MM.1S (cell line): ENCODE measurements at regions not wholly inside any gene's neighbourhood (a gene's known extent, or its start where the extent isn't known, plus 50 kb on each side); places are given as distances from the start of the nearest gene placed in this dataset.

Experiments
- DNase-seq: peaks from one replicate; pipeline ENCODE4 v3.0.0-alpha.2; 2015
- H2AFZ ChIP-seq: fragments of 300-600 bp; sonication (generic); 2 replicates; pipeline ENCODE4 v1.6.0; 2016; ENCODE audit warnings: antibody characterized with exemption, low read length
- H3F3A ChIP-seq: fragments of 300-600 bp; sonication (generic); 2 replicates; pipeline ENCODE4 v1.6.1; 2016; ENCODE audit warnings: mild to moderate bottlenecking, antibody characterized with exemption, low read length, moderate library complexity, mixed read lengths; ENCODE audit not compliant: insufficient read depth
- H3K27ac ChIP-seq: fragments of 300-600 bp; sonication (generic); 2 replicates; pipeline ENCODE4 v1.5.1; 2016; ENCODE audit warnings: mild to moderate bottlenecking, low read length
- H3K27me3 ChIP-seq: fragments of 300-600 bp; sonication (generic); replicated peaks from 2 replicates; pipeline ENCODE4 v1.6.0; 2016; ENCODE audit warnings: low read length; ENCODE audit not compliant: insufficient read depth
- H3K36me3 ChIP-seq: fragments of 300-600 bp; sonication (generic); replicated peaks from 2 replicates; pipeline ENCODE4 v1.6.1; 2016; ENCODE audit warnings: mild to moderate bottlenecking, low read length, mixed read lengths; ENCODE audit not compliant: insufficient read depth
- H3K4me1 ChIP-seq: fragments of 300-600 bp; sonication (generic); 2 replicates; pipeline ENCODE4 v1.6.1; 2016; ENCODE audit warnings: low read length, mixed read lengths
- H3K4me2 ChIP-seq: fragments of 300-600 bp; sonication (generic); 2 replicates; pipeline ENCODE4 v1.6.0; 2016; ENCODE audit warnings: low read depth, low read length
- H3K4me3 ChIP-seq: fragments of 300-600 bp; sonication (generic); 2 replicates; pipeline ENCODE4 v1.5.1; 2016; ENCODE audit warnings: low read length, mixed read lengths
- H3K79me2 ChIP-seq: fragments of 300-600 bp; sonication (generic); 2 replicates; pipeline ENCODE4 v1.6.1; 2016; ENCODE audit warnings: mixed run types, low read length, mixed read lengths
- H3K9ac ChIP-seq: fragments of 300-600 bp; sonication (generic); 2 replicates; pipeline ENCODE4 v1.6.1; 2016; ENCODE audit warnings: low read length, mixed read lengths
- H3K9me2 ChIP-seq: fragments of 300-600 bp; sonication (generic); replicated peaks from 2 replicates; pipeline ENCODE4 v1.6.1; 2016; ENCODE audit warnings: mild to moderate bottlenecking, low read length, mixed read lengths; ENCODE audit not compliant: insufficient read depth
- H3K9me3 ChIP-seq: fragments of 300-600 bp; sonication (generic); replicated peaks from 2 replicates; pipeline ENCODE4 v1.6.1; 2016; ENCODE audit warnings: mild to moderate bottlenecking, low read length, mixed read lengths; ENCODE audit not compliant: insufficient read depth
- H4K20me1 ChIP-seq: fragments of 300-600 bp; sonication (generic); 2 replicates; pipeline ENCODE4 v1.6.1; 2016; ENCODE audit warnings: mild to moderate bottlenecking, low read length, moderate library complexity, mixed read lengths; ENCODE audit not compliant: insufficient read depth
- EZH2 ChIP-seq: fragments of 300-600 bp; sonication (generic); optimal IDR thresholded peaks from 2 replicates; pipeline ENCODE3; 2017; ENCODE audit warnings: low read depth, mild to moderate bottlenecking, antibody characterized with exemption, low read length, mixed read lengths
- EZH2phosphoT487 ChIP-seq: fragments of 300-600 bp; sonication (generic); IDR thresholded peaks from 2 replicates; pipeline ENCODE4 v1.6.1; 2018; ENCODE audit warnings: antibody characterized with exemption, low read length
- TF ChIP-seq, protein P1 (sequence below): fragments of 300-600 bp; sonication (generic); IDR thresholded peaks from 2 replicates; pipeline ENCODE4 v1.5.1; 2016; ENCODE audit warnings: antibody characterized with exemption, low read length, mixed read lengths

DNA sequence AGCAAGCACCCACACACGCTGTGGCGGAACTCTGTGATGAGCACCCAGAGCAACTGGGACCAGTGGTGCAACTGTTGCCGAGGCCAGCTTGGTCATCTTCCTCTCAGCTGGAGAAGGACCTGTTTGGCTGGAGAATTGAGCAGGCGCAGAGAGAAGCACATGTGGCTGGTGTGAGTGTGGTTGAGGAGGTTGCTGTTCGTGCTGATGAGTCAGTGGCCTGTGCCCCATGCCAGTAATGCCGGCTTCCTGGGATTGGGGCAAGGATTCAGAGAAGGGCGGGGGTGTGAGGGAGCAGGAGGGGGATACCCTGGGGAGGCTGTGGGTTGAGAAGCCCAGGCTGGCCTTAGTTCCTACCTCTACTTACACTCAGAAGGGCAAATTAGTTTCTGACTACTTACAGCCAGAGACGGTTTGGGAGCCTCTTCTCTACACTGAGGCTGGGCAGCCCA, 57.5 kb upstream of the EPS8L3 start:
- no peak overlapping the region for H2AFZ ChIP-seq
- 0 out of 2 replicates have a peak, but pooled peaks cover 1% of the 10 kb centered on the region for H3F3A ChIP-seq
- TF ChIP-seq EZH2 (no peak), EZH2phosphoT487 (no peak)
- TF ChIP-seq, protein P1, sequence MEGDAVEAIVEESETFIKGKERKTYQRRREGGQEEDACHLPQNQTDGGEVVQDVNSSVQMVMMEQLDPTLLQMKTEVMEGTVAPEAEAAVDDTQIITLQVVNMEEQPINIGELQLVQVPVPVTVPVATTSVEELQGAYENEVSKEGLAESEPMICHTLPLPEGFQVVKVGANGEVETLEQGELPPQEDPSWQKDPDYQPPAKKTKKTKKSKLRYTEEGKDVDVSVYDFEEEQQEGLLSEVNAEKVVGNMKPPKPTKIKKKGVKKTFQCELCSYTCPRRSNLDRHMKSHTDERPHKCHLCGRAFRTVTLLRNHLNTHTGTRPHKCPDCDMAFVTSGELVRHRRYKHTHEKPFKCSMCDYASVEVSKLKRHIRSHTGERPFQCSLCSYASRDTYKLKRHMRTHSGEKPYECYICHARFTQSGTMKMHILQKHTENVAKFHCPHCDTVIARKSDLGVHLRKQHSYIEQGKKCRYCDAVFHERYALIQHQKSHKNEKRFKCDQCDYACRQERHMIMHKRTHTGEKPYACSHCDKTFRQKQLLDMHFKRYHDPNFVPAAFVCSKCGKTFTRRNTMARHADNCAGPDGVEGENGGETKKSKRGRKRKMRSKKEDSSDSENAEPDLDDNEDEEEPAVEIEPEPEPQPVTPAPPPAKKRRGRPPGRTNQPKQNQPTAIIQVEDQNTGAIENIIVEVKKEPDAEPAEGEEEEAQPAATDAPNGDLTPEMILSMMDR, result no peak
- no peak for DNase-seq
- no peak overlapping the region for H3K4me3 ChIP-seq
- H3K27ac ChIP-seq, result no peak overlapping the region
- no peak overlapping the region for H3K4me2 ChIP-seq
- no peaks in the 10 kb centered on the region for H3K9me3 ChIP-seq
- H4K20me1 ChIP-seq, result no peaks in the 10 kb centered on the region
- no peaks in the 10 kb centered on the region for H3K36me3 ChIP-seq
- H3K79me2 ChIP-seq, result no peaks in the 10 kb centered on the region
- peaks cover 21% of the 10 kb centered on the region for H3K4me1 ChIP-seq
- H3K9me2 ChIP-seq, result no peaks in the 10 kb centered on the region
- no peaks in the 10 kb centered on the region for H3K27me3 ChIP-seq
- no peak overlapping the region for H3K9ac ChIP-seq

DNA sequence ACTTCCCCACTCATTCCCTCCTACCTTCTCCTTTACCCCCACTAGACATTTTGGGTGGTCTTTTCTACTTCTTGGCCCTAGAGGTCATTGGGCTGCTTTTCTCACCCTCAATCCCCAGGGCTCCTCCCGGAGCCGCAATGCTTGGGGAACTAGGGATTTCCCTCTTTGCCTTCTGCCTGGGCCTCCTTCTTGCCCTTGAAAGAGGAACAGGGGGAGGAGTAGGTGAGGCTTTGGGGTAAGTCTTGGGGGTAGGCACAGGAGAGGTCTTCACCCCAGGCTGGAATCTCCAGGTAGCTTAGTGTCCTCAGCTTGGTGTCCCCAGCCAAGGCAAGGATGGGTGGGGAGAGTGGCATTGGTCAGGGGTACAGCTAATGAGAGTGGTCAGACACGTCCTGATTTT, 56.2 kb upstream of the EPS8L3 start:
- DNase-seq, result no peak
- Histone ChIP-seq H3K36me3 (no peaks in the 10 kb centered on the region), H3K27ac (no peak overlapping the region), H3K9ac (no peak overlapping the region), H3K4me3 (no peak overlapping the region), H3K9me3 (no peaks in the 10 kb centered on the region), H3K4me2 (no peak overlapping the region), H3K79me2 (no peaks in the 10 kb centered on the region), H4K20me1 (no peaks in the 10 kb centered on the region), H3K27me3 (no peaks in the 10 kb centered on the region), H3F3A (peaks cover 11% of the 10 kb centered on the region), H3K9me2 (no peaks in the 10 kb centered on the region), H2AFZ (no peak overlapping the region), H3K4me1 (peaks cover 34% of the 10 kb centered on the region)
- TF ChIP-seq EZH2phosphoT487, result no peak
- TF ChIP-seq EZH2, result no peak
- TF ChIP-seq, protein P1, result no peak

DNA sequence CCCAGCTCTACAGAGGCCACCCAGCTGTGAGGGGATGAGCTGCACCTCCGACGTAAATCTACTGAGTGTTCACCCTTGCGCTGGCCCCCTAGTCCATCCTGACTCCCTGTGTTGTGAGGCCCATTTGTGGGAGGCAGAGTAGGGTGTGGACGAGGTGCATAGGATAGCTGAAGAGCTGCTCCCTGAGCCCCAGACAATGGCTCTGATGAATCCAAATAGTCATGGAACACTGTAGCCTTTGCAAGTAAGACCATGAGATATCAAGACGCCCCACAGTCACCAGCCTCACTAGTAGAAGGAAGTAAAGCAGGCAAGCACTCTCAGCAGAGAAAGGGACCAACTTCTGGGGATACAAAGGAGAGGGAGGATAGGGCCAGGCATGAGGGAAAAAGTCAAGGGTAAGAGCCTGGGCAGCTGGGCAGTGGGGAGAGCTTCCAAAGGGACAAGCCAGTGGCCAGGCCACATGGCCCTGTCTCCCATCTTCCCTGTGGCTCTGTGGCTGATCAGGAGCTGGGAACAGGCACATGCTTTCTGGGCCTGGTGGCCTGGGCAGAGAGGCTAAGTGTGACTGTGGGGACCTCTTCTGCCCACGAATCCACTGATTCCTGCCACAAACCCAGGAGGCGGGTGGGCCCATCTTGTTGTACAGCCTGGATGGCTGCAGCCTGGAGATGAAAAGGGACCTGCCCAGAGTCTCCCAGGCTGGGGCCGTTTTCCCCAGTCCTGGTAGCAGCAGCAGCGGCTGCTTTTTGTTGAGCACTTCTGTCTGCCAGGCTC, 55.5 kb upstream of the EPS8L3 start:
- H3K9me2 ChIP-seq, result no peaks in the 10 kb centered on the region
- H3K27ac ChIP-seq, result no peak overlapping the region
- H3F3A ChIP-seq, result peaks cover 11% of the 10 kb centered on the region
- DNase-seq, result no peak
- H4K20me1 ChIP-seq, result no peaks in the 10 kb centered on the region
- H3K79me2 ChIP-seq, result no peaks in the 10 kb centered on the region
- H3K4me1 ChIP-seq, result peaks cover 39% of the 10 kb centered on the region
- no peak overlapping the region for H3K4me3 ChIP-seq
- H3K9me3 ChIP-seq, result no peaks in the 10 kb centered on the region
- H3K36me3 ChIP-seq, result no peaks in the 10 kb centered on the region
- no peak overlapping the region for H2AFZ ChIP-seq
- TF ChIP-seq EZH2phosphoT487 (no peak), EZH2 (no peak)
- TF ChIP-seq, protein P1, result no peak
- no peak overlapping the region for H3K9ac ChIP-seq
- H3K4me2 ChIP-seq, result no peak overlapping the region
- no peaks in the 10 kb centered on the region for H3K27me3 ChIP-seq
